Liver (tissue), 2 donors: ENCODE measurements at regions not wholly inside any gene's neighbourhood (a gene's known extent, or its start where the extent isn't known, plus 50 kb on each side); places are given as distances from the start of the nearest gene placed in this dataset.

Source experiments
- CTCF ChIP-seq: fragments of 150-350 bp; IDR thresholded peaks from 2 replicates; pipeline ENCODE4 v1.5.1; 2017; ENCODE audit warnings: improper control_type of control experiment, low read depth, low read length; ENCODE audit not compliant: missing input control
- ZBTB33 ChIP-seq: IDR thresholded peaks from 2 replicates; pipeline ENCODE4 v1.6.1; 2016; ENCODE audit warnings: antibody characterized with exemption
- donor health status: healthy.

DNA sequence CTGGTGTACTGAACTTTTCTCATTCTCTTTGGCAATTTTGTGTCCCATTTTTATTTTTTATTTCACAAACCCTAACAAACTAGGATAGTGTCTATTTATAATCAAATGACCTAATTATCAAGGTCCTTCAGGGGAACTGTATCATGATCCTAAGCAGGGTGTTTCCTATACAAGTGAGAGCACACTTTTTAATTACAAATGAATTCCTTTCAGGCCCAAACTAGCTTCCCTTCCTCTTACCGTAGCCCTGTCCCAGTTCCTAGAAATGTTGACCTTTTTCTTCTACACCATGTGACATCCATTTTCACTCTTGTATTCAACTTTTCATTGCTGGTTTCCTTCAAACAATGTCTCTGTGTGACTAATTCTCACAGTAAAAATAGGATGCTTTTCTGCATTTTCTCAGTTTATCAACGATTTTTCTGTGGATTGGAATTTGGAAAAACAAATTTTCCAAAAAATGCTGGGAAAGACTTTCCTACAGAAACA, 411.4 kb downstream of the CCDC91 start:
- TF ChIP-seq CTCF (no peak), ZBTB33 (no peak)
